Stomach (tissue), 4 donors: ENCODE measurements at regions not wholly inside any gene's neighbourhood (a gene's known extent, or its start where the extent isn't known, plus 50 kb on each side); places are given as distances from the start of the nearest gene placed in this dataset.

Experiments used
- POLR2A ChIP-seq, 4 donors: fragments of 450-650 bp; IDR thresholded peaks; one replicate each; pipeline ENCODE4 v1.6.1; 2016; ENCODE audit warnings: antibody characterized with exemption in 4 of 4, control low read depth in 2 of 4, mild to moderate bottlenecking in 1 of 4, moderate library complexity in 1 of 4
- POLR2AphosphoS5 ChIP-seq, 3 donors: sonication (generic); formaldehyde crosslinking; IDR thresholded peaks; one replicate each; pipeline ENCODE4 v1.6.1; 2016; ENCODE audit warnings: antibody characterized with exemption in 3 of 3
- TF ChIP-seq, protein P1 (sequence below), 7 experiments: fragments of 450-650 bp in 4 of 7; fragments of 200-600 bp in 3 of 7; sonication (generic) in 3 of 7; IDR thresholded peaks; one replicate each; pipeline ENCODE4 v1.5.1; 2016 to 2019; ENCODE audit warnings: antibody characterized with exemption in 7 of 7, control low read depth in 2 of 7, mild to moderate bottlenecking in 1 of 7

DNA sequence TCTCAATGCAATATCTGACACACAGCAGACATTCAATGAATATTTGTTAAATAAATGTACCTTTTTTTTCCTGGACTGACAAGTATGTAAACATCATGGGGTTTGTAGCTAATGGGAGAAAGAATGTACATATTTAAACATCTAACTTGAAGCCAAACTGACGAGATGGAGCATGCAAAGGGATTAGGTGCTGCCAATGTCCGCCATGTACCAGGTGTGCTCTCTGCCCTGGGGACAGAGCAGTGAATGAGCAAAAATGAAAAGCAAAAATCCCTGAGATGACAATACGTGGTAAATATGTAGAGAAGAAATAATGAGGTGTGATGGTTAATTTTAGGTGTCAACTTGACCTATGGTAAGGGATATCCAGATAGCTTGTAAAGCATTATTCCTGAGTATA is 247.4 kb upstream of the CELF4 start:
- TF ChIP-seq, protein P1, sequence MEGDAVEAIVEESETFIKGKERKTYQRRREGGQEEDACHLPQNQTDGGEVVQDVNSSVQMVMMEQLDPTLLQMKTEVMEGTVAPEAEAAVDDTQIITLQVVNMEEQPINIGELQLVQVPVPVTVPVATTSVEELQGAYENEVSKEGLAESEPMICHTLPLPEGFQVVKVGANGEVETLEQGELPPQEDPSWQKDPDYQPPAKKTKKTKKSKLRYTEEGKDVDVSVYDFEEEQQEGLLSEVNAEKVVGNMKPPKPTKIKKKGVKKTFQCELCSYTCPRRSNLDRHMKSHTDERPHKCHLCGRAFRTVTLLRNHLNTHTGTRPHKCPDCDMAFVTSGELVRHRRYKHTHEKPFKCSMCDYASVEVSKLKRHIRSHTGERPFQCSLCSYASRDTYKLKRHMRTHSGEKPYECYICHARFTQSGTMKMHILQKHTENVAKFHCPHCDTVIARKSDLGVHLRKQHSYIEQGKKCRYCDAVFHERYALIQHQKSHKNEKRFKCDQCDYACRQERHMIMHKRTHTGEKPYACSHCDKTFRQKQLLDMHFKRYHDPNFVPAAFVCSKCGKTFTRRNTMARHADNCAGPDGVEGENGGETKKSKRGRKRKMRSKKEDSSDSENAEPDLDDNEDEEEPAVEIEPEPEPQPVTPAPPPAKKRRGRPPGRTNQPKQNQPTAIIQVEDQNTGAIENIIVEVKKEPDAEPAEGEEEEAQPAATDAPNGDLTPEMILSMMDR (IDR thresholded peaks at IDR 0.05), result no peak
- TF ChIP-seq POLR2A (IDR thresholded peaks at IDR 0.05) (no peak), POLR2AphosphoS5 (IDR thresholded peaks at IDR 0.05) (no peak)
